ENCODE measurements at regions not wholly inside any gene's neighbourhood (a gene's known extent, or its start where the extent isn't known, plus 50 kb on each side); places are given as distances from the start of the nearest gene placed in this dataset.

DNA sequence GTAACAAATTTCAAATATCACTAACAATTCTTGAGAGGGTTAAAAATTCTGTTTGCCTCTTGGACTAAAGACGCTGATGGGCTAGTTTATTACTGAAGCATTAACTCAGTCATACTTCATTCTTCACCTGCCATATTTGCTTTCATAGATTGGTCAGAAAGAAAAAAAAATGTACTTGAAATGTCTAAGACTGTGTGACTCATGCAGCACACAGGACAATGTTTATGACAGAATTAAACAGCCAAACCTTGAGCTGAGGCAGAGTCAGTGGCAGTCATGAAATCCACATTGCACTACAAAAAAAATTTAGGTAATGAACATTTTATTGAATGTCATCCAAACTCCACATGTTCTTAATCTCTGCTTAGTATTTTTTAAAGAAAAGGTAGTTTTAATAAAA is 135.6 kb downstream of the PRR20E start (continued):
- TF ChIP-seq, protein P1, sequence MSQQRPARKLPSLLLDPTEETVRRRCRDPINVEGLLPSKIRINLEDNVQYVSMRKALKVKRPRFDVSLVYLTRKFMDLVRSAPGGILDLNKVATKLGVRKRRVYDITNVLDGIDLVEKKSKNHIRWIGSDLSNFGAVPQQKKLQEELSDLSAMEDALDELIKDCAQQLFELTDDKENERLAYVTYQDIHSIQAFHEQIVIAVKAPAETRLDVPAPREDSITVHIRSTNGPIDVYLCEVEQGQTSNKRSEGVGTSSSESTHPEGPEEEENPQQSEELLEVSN (IDR thresholded peaks at IDR 0.05) = no peak
- TF ChIP-seq, protein P2, sequence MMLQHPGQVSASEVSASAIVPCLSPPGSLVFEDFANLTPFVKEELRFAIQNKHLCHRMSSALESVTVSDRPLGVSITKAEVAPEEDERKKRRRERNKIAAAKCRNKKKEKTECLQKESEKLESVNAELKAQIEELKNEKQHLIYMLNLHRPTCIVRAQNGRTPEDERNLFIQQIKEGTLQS (IDR thresholded peaks at IDR 0.05; ENCODE audit: insufficient read depth, low read depth, low read length) = no peak
- TF ChIP-seq RXRA (IDR thresholded peaks at IDR 0.05; ENCODE audit: insufficient read depth, low read depth, low read length) (no peak), BRCA1 (IDR thresholded peaks at IDR 0.05; ENCODE audit: low read depth, low read length) (no peak), HDAC2 (IDR thresholded peaks at IDR 0.05; ENCODE audit: borderline replicate concordance in 1 of 2, low read depth in 2 of 2, low read length in 2 of 2) (no peak), EGR1 (IDR thresholded peaks at IDR 0.05; ENCODE audit: borderline replicate concordance, low read depth, low read length) (no peak)
- TF ChIP-seq, protein P3, sequence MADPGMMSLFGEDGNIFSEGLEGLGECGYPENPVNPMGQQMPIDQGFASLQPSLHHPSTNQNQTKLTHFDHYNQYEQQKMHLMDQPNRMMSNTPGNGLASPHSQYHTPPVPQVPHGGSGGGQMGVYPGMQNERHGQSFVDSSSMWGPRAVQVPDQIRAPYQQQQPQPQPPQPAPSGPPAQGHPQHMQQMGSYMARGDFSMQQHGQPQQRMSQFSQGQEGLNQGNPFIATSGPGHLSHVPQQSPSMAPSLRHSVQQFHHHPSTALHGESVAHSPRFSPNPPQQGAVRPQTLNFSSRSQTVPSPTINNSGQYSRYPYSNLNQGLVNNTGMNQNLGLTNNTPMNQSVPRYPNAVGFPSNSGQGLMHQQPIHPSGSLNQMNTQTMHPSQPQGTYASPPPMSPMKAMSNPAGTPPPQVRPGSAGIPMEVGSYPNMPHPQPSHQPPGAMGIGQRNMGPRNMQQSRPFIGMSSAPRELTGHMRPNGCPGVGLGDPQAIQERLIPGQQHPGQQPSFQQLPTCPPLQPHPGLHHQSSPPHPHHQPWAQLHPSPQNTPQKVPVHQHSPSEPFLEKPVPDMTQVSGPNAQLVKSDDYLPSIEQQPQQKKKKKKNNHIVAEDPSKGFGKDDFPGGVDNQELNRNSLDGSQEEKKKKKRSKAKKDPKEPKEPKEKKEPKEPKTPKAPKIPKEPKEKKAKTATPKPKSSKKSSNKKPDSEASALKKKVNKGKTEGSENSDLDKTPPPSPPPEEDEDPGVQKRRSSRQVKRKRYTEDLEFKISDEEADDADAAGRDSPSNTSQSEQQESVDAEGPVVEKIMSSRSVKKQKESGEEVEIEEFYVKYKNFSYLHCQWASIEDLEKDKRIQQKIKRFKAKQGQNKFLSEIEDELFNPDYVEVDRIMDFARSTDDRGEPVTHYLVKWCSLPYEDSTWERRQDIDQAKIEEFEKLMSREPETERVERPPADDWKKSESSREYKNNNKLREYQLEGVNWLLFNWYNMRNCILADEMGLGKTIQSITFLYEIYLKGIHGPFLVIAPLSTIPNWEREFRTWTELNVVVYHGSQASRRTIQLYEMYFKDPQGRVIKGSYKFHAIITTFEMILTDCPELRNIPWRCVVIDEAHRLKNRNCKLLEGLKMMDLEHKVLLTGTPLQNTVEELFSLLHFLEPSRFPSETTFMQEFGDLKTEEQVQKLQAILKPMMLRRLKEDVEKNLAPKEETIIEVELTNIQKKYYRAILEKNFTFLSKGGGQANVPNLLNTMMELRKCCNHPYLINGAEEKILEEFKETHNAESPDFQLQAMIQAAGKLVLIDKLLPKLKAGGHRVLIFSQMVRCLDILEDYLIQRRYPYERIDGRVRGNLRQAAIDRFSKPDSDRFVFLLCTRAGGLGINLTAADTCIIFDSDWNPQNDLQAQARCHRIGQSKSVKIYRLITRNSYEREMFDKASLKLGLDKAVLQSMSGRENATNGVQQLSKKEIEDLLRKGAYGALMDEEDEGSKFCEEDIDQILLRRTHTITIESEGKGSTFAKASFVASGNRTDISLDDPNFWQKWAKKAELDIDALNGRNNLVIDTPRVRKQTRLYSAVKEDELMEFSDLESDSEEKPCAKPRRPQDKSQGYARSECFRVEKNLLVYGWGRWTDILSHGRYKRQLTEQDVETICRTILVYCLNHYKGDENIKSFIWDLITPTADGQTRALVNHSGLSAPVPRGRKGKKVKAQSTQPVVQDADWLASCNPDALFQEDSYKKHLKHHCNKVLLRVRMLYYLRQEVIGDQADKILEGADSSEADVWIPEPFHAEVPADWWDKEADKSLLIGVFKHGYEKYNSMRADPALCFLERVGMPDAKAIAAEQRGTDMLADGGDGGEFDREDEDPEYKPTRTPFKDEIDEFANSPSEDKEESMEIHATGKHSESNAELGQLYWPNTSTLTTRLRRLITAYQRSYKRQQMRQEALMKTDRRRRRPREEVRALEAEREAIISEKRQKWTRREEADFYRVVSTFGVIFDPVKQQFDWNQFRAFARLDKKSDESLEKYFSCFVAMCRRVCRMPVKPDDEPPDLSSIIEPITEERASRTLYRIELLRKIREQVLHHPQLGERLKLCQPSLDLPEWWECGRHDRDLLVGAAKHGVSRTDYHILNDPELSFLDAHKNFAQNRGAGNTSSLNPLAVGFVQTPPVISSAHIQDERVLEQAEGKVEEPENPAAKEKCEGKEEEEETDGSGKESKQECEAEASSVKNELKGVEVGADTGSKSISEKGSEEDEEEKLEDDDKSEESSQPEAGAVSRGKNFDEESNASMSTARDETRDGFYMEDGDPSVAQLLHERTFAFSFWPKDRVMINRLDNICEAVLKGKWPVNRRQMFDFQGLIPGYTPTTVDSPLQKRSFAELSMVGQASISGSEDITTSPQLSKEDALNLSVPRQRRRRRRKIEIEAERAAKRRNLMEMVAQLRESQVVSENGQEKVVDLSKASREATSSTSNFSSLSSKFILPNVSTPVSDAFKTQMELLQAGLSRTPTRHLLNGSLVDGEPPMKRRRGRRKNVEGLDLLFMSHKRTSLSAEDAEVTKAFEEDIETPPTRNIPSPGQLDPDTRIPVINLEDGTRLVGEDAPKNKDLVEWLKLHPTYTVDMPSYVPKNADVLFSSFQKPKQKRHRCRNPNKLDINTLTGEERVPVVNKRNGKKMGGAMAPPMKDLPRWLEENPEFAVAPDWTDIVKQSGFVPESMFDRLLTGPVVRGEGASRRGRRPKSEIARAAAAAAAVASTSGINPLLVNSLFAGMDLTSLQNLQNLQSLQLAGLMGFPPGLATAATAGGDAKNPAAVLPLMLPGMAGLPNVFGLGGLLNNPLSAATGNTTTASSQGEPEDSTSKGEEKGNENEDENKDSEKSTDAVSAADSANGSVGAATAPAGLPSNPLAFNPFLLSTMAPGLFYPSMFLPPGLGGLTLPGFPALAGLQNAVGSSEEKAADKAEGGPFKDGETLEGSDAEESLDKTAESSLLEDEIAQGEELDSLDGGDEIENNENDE (IDR thresholded peaks at IDR 0.05; ENCODE audit: insufficient replicate concordance, low read length) = no peak

Measured in H1 (cell line).